Activated B cell treated with CpG ODN at 0.5 μM for 24 hours (primary cell): ENCODE measurements at regions not wholly inside any gene's neighbourhood (a gene's known extent, or its start where the extent isn't known, plus 50 kb on each side); places are given as distances from the start of the nearest gene placed in this dataset.

Experiments used
- ATAC-seq: fragments of 200-7000 bp; cut with Tn5 transposase; one replicate; pipeline ENCODE4 v1.10.0; 2021; ENCODE audit warnings: low read depth, mild to moderate bottlenecking, moderate library complexity
- CTCF ChIA-PET: fragments of 350-600 bp; sonication (Branson Sonifier 250); formaldehyde crosslinking; loops from one replicate; lab custom pipeline; 2021; ENCODE audit warnings: antibody characterized with exemption; lab: Charles Lee
- POLR2A ChIA-PET: fragments of 350-600 bp; sonication (Branson Sonifier 250); formaldehyde crosslinking; loops from one replicate; lab custom pipeline; 2021; ENCODE audit warnings: antibody characterized with exemption; lab: Charles Lee
- DNase-seq: peaks from one replicate; pipeline ENCODE4 v3.0.0; 2022
- H3K27ac Mint-ChIP-seq: one replicate; pipeline ENCODE4 v1.8.0; 2020; ENCODE audit warnings: mixed read lengths
- H3K27me3 Mint-ChIP-seq: one replicate; pipeline ENCODE4 v1.8.0; 2021; ENCODE audit warnings: mixed read lengths
- H3K36me3 Mint-ChIP-seq: one replicate; pipeline ENCODE4 v1.8.0; 2021; ENCODE audit warnings: low read depth, mixed read lengths
- H3K4me1 Mint-ChIP-seq: one replicate; pipeline ENCODE4 v1.8.0; 2021; ENCODE audit warnings: mixed read lengths
- H3K4me3 Mint-ChIP-seq: one replicate; pipeline ENCODE4 v1.8.0; 2020; ENCODE audit warnings: mild to moderate bottlenecking, mixed read lengths
- H3K9me3 Mint-ChIP-seq: one replicate; pipeline ENCODE4 v1.8.0; 2020; ENCODE audit warnings: mixed read lengths
- CTCF ChIP-seq: fragments of 200-600 bp; IDR thresholded peaks from one replicate; pipeline ENCODE4 v1.8.0; 2022; ENCODE audit warnings: antibody characterized with exemption, mild to moderate bottlenecking
- intact Hi-C: fragments of 100-400 bp; cut with micrococcal nuclease; formaldehyde crosslinking; loops from one replicate; pipeline ENCODE4 v1.15.1; 2024

GRCh38 chr20:48284315-48284714 lies 499.0 kb upstream of the SULF2 start:
- H3K4me1 Mint-ChIP-seq: no peaks in the 10 kb centered on the region

GRCh38 chr20:48283470-48284110 lies 498.3 kb upstream of the SULF2 start:
- intact Hi-C loops: no loop called here
- CTCF ChIA-PET: no interaction called here

More at GRCh38 chr20:48284315-48284714, 499.0 kb upstream of the SULF2 start:
- CTCF ChIA-PET: no interaction called here
- Mint-ChIP-seq H3K27ac (no peak overlapping the region), H3K27me3 (peaks cover 28% of the 10 kb centered on the region), H3K4me3 (no peak overlapping the region), H3K36me3 (no peaks in the 10 kb centered on the region), H3K9me3 (no peaks in the 10 kb centered on the region)
- ATAC-seq (no peak), DNase-seq (no peak)
- POLR2A ChIA-PET: no interaction called here
- TF ChIP-seq CTCF: no peak
- intact Hi-C loops: no loop called here

GRCh38 chr20:48282591-48283228 lies 497.4 kb upstream of the SULF2 start:
- no peaks in the 10 kb centered on the region for H3K4me1 Mint-ChIP-seq
- H3K9me3 Mint-ChIP-seq: no peaks in the 10 kb centered on the region
- no peak for DNase-seq
- peaks cover 20% of the 10 kb centered on the region for H3K27me3 Mint-ChIP-seq
- H3K36me3 Mint-ChIP-seq: no peaks in the 10 kb centered on the region
- ChIA-PET CTCF (no interaction called here), POLR2A (no interaction called here)
- intact Hi-C loops: no loop called here
- ATAC-seq: no peak
- H3K4me3 Mint-ChIP-seq: no peak overlapping the region
- no peak for TF ChIP-seq CTCF
- no peak overlapping the region for H3K27ac Mint-ChIP-seq

More at GRCh38 chr20:48283470-48284110, 498.3 kb upstream of the SULF2 start:
- no peak overlapping the region for H3K4me3 Mint-ChIP-seq
- no peak for TF ChIP-seq CTCF
- no peak overlapping the region for H3K27ac Mint-ChIP-seq
- H3K36me3 Mint-ChIP-seq: no peaks in the 10 kb centered on the region
- POLR2A ChIA-PET: no interaction called here
- H3K27me3 Mint-ChIP-seq: peaks cover 21% of the 10 kb centered on the region
- ATAC-seq: no peak
- no peak for DNase-seq
- H3K9me3 Mint-ChIP-seq: no peaks in the 10 kb centered on the region
- no peaks in the 10 kb centered on the region for H3K4me1 Mint-ChIP-seq

- no peaks in the 10 kb centered on the region for H3K36me3 Mint-ChIP-seq
- TF ChIP-seq CTCF: no peak
- no peak overlapping the region for H3K4me3 Mint-ChIP-seq
- H3K27ac Mint-ChIP-seq: no peak overlapping the region
- DNase-seq (no peak), ATAC-seq (no peak)
- H3K4me1 Mint-ChIP-seq: no peaks in the 10 kb centered on the region
- CTCF ChIA-PET: no interaction called here
- H3K27me3 Mint-ChIP-seq: peaks cover 22% of the 10 kb centered on the region
- POLR2A ChIA-PET: no interaction called here
- H3K9me3 Mint-ChIP-seq: no peaks in the 10 kb centered on the region
- intact Hi-C loops: no loop called here
These were observed 496.2 kb upstream of the SULF2 start for GRCh38 chr20:48281501-48281900.

- ChIA-PET POLR2A (no interaction called here), CTCF (no interaction called here)
- no peak for DNase-seq
- ATAC-seq: no peak
- Mint-ChIP-seq H3K4me1 (no peaks in the 10 kb centered on the region), H3K36me3 (no peaks in the 10 kb centered on the region), H3K9me3 (no peaks in the 10 kb centered on the region), H3K4me3 (no peak overlapping the region), H3K27ac (no peak overlapping the region), H3K27me3 (peaks cover 12% of the 10 kb centered on the region)
- intact Hi-C loops: no loop called here
- no peak for TF ChIP-seq CTCF
These were observed 493.7 kb upstream of the SULF2 start for GRCh38 chr20:48278961-48279481.
